ENCODE measurements at regions not wholly inside any gene's neighbourhood (a gene's known extent, or its start where the extent isn't known, plus 50 kb on each side); places are given as distances from the start of the nearest gene placed in this dataset.

GRCh38 chr1:222046684-222047263, 304.9 kb upstream of the DUSP10 start:
- Histone ChIP-seq H3K79me1 (ENCODE audit: low read depth, low read length) (no peaks in the 10 kb centered on the region), H3K4me1 (replicated peaks in 1 of 4; ENCODE audit: control insufficient read depth in 3 of 4, insufficient read depth in 4 of 4, low read length in 3 of 4) (no peaks in the 10 kb centered on the region), H2BK12ac (ENCODE audit: low read depth, low read length) (no peak overlapping the region), H3K18ac (ENCODE audit: extremely low read depth, low read length) (no peak overlapping the region), H3K27me3 (replicated peaks in 1 of 4; ENCODE audit: control insufficient read depth in 3 of 4, extremely low read depth in 1 of 4, insufficient read depth in 3 of 4, low read length in 3 of 4) (no peaks in the 10 kb centered on the region), H3K4ac (replicated peaks; ENCODE audit: insufficient read length, low read depth, low read length) (no peak overlapping the region), H3K27ac (ENCODE audit: low read depth, low read length) (no peak overlapping the region), H3K79me2 (ENCODE audit: control insufficient read depth in 1 of 2, insufficient read depth in 2 of 2, low read length in 2 of 2) (no peaks in the 10 kb centered on the region), H4K5ac (ENCODE audit: insufficient read length, low read depth, low read length) (no peak overlapping the region), H4K91ac (replicated peaks; ENCODE audit: insufficient read length, low read length) (no peak overlapping the region), H3K23ac (ENCODE audit: insufficient read length) (no peak overlapping the region), H3K56ac (replicated peaks; ENCODE audit: insufficient read length, low read depth, low read length) (no peak overlapping the region), H3K23me2 (ENCODE audit: low read depth, low read length) (no peaks in the 10 kb centered on the region), H2BK120ac (replicated peaks; ENCODE audit: low read depth, low read length) (no peak overlapping the region), H3K9ac (replicated peaks in 1 of 4; ENCODE audit: extremely low read depth in 1 of 4, low read depth in 3 of 4, low read length in 3 of 4) (no peak overlapping the region), H3K4me2 (ENCODE audit: insufficient read depth in 1 of 2, low read depth in 2 of 2, low read length in 2 of 2) (no peak overlapping the region), H3K36me3 (ENCODE audit: control insufficient read depth in 2 of 4, insufficient read depth in 4 of 4, low read length in 3 of 4) (no peaks in the 10 kb centered on the region), H2BK15ac (ENCODE audit: low read length) (no peak overlapping the region), H2AK5ac (ENCODE audit: low read depth, low read length) (no peak overlapping the region), H4K20me1 (replicated peaks in 1 of 2; ENCODE audit: control insufficient read depth in 1 of 2, insufficient read depth in 2 of 2, low read length in 2 of 2) (no peaks in the 10 kb centered on the region), H3K4me3 (ENCODE audit: extremely low read depth in 1 of 4, insufficient read depth in 2 of 4, low read depth in 3 of 4, low read length in 4 of 4) (no peak overlapping the region), H4K8ac (ENCODE audit: extremely low read depth, insufficient read depth, low read length) (no peak overlapping the region), H2BK20ac (ENCODE audit: low read length) (no peak overlapping the region), H3K9me3 (ENCODE audit: insufficient read depth in 2 of 2, low read depth in 1 of 2, low read length in 1 of 2) (no peaks in the 10 kb centered on the region), H2BK5ac (ENCODE audit: low read depth, low read length) (no peak overlapping the region), H2AFZ (ENCODE audit: low read length) (no peak overlapping the region), H3K14ac (ENCODE audit: insufficient read length) (no peak overlapping the region)
- DNase-seq (ENCODE audit: low read depth in 1 of 2, low spot score in 2 of 2) = no peak
- WGBS, 2 experiments (ENCODE audit: extremely low coverage in 1 of 2, insufficient coverage in 1 of 2, insufficient read length in 1 of 2, insufficient replicate concordance in 2 of 2, low coverage in 1 of 2, low lambda C conversion rate in 2 of 2, missing lambda C conversion rate in 1 of 2) = 91% methylated on average over 3 of the region's 3 CpGs; no CpG with 5 or more reads in 1 of the 2 experiments
- FAIRE-seq = no peak
- ChIA-PET POLR2A (ENCODE audit: partially characterized antibody) (no interaction called here), CTCF (ENCODE audit: partially characterized antibody) (interaction anchor here (1.3 to 1.4 kb wide), 2 partner anchors 9 to 49 kb away, joined by 3 read pairs; no protein-coding TSS in a partner anchor)
- TF ChIP-seq KDM1A (IDR thresholded peaks at IDR 0.05; ENCODE audit: borderline replicate concordance, low read length) (no peak), CTBP2 (IDR thresholded peaks at IDR 0.05; ENCODE audit: borderline replicate concordance, insufficient read depth, insufficient read length, low read length) (no peak), CHD1 (IDR thresholded peaks at IDR 0.05; ENCODE audit: low read depth, low read length) (no peak), SIX5 (IDR thresholded peaks at IDR 0.05; ENCODE audit: low read depth, low read length) (no peak), SUZ12 (IDR thresholded peaks at IDR 0.05; ENCODE audit: low read length) (no peak), GABPA (IDR thresholded peaks at IDR 0.05; ENCODE audit: borderline replicate concordance, insufficient read depth, low read length) (no peak), SP1 (IDR thresholded peaks at IDR 0.05; ENCODE audit: low read depth, low read length) (no peak), NRF1 (IDR thresholded peaks at IDR 0.05; ENCODE audit: low read depth, low read length) (no peak), RFX5 (IDR thresholded peaks at IDR 0.05; ENCODE audit: borderline replicate concordance, low read depth, low read length) (no peak), SIRT6 (IDR thresholded peaks at IDR 0.05; ENCODE audit: low read length) (no peak), SAP30 (IDR thresholded peaks at IDR 0.05; ENCODE audit: insufficient read depth, insufficient replicate concordance, low read length) (no peak), TEAD4 (IDR thresholded peaks at IDR 0.05; ENCODE audit: low read depth, low read length) (no peak), GTF2F1 (IDR thresholded peaks at IDR 0.05; ENCODE audit: borderline replicate concordance, low read depth, low read length) (no peak)
- TF ChIP-seq, protein P1, sequence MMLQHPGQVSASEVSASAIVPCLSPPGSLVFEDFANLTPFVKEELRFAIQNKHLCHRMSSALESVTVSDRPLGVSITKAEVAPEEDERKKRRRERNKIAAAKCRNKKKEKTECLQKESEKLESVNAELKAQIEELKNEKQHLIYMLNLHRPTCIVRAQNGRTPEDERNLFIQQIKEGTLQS (IDR thresholded peaks at IDR 0.05; ENCODE audit: insufficient read depth, low read depth, low read length) = no peak

All from H1 (cell line).